ENCODE measurements at regions not wholly inside any gene's neighbourhood (a gene's known extent, or its start where the extent isn't known, plus 50 kb on each side); places are given as distances from the start of the nearest gene placed in this dataset.
"Not testable (repeated sequence)": the region's sequence is repeated elsewhere in the genome, so short reads cannot be mapped to it uniquely, and the experiment has no call there.

DNA sequence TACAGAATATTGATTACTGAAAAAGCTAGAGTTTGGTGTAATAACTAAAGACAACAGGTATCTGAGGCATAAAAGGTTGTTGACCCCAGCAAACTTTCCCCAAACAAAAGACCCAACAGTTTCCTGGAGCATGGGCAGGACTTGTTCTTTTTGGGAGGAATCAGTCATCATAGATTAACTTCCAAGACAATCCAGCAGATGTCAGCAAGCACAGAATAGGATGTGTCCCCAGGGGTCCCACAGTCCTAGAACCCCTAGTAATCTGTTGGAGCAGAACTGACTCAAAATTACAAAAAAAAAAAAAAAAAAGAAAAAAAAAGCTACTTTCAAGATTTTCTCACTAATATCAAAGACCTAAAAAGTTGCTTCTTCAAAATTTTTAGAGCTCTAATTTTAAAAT is 564.7 kb upstream of the SLC39A10 start:
- Histone ChIP-seq H2AFZ (no peak overlapping the region), H3F3A (ENCODE audit: insufficient read depth, low read depth) (no peaks in the 10 kb centered on the region), H3K36me3 (ENCODE audit: low read depth) (no peaks in the 10 kb centered on the region), H4K20me1 (ENCODE audit: insufficient read depth) (no peaks in the 10 kb centered on the region), H3K9me2 (ENCODE audit: insufficient read depth) (no peaks in the 10 kb centered on the region), H3K4me3 (no peak overlapping the region), H3K27ac (no peak overlapping the region), H3K4me1 (replicated peaks; ENCODE audit: insufficient read depth) (no peaks in the 10 kb centered on the region), H3K9me3 (ENCODE audit: insufficient read depth, low read depth) (no peaks in the 10 kb centered on the region), H3K27me3 (ENCODE audit: insufficient read depth, low read depth) (no peaks in the 10 kb centered on the region), H3K79me2 (ENCODE audit: low read depth) (no peaks in the 10 kb centered on the region), H3K4me2 (no peak overlapping the region)
- no TSS peak for BruUV-seq (replicated peaks)
- intact Hi-C loops (cut with micrococcal nuclease; ENCODE audit: unreplicated experiment), result no loop called here
- POLR2A ChIA-PET (ENCODE audit: unreplicated experiment), result interaction anchor here (0.7 kb wide), 1 partner anchor 774 kb away, joined by 4 read pairs; no protein-coding TSS in a partner anchor
- no peak for DNase-seq
- TF ChIP-seq EZH2 (IDR thresholded peaks at IDR 0.05; ENCODE audit: low read depth), result no peak
- TF ChIP-seq, protein P1, sequence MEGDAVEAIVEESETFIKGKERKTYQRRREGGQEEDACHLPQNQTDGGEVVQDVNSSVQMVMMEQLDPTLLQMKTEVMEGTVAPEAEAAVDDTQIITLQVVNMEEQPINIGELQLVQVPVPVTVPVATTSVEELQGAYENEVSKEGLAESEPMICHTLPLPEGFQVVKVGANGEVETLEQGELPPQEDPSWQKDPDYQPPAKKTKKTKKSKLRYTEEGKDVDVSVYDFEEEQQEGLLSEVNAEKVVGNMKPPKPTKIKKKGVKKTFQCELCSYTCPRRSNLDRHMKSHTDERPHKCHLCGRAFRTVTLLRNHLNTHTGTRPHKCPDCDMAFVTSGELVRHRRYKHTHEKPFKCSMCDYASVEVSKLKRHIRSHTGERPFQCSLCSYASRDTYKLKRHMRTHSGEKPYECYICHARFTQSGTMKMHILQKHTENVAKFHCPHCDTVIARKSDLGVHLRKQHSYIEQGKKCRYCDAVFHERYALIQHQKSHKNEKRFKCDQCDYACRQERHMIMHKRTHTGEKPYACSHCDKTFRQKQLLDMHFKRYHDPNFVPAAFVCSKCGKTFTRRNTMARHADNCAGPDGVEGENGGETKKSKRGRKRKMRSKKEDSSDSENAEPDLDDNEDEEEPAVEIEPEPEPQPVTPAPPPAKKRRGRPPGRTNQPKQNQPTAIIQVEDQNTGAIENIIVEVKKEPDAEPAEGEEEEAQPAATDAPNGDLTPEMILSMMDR (conservative IDR thresholded peaks at IDR 0.05), result no peak
- CTCF ChIA-PET, result interaction anchor here (0.7 kb wide), 1 partner anchor 1361 kb away, joined by 3 read pairs; no protein-coding TSS in a partner anchor

DNA sequence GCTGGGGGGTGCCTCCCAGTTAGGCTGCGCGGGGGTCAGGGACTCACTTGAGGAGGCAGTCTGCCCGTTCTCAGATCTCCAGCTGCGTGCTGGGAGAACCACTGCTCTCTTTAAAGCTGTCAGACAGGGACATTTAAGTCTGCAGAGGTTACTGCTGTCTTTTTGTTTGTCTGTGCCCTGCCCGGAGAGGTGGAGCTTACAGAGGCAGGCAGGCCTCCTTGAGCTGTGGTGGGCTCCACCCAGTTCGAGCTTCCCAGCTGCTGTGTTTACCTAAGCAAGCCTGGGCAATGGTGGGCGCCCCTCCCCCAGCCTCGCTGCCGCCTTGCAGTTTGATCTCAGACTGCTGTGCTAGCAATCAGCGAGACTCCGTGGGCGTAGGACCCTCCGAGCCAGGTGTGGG is 584.2 kb upstream of the SLC39A10 start:
- POLR2A ChIA-PET (ENCODE audit: unreplicated experiment); CTCF ChIA-PET; BruUV-seq (replicated peaks): not testable (repeated sequence)

DNA sequence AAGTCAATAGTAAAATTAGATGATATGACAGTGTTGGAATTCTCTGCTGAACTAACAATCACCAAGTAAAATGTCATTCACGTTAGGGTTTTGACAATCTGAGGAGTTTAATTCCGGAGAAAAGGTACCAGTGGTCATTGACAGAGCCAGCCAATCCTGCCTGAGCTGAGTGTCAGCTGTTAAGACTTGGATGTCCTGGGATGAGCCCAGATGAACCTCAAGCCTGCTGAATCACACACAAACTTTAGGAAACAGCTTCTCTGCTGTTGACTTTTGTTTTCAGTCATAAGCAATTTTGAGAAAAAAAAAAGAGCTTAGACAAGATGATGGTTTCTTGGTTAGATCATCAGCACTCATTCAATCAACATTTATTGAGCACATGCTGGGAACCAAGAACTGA is 600.0 kb upstream of the SLC39A10 start:
- H4K20me1 ChIP-seq (ENCODE audit: insufficient read depth), result no peaks in the 10 kb centered on the region
- H3K4me1 ChIP-seq (replicated peaks; ENCODE audit: insufficient read depth), result no peaks in the 10 kb centered on the region
- DNase-seq, result peak in 1 of 2 experiments; percentile 33
- no peaks in the 10 kb centered on the region for H3F3A ChIP-seq (ENCODE audit: insufficient read depth, low read depth)
- H3K27me3 ChIP-seq (ENCODE audit: insufficient read depth, low read depth), result no peaks in the 10 kb centered on the region
- TF ChIP-seq, protein P1 (conservative IDR thresholded peaks at IDR 0.05), result no peak
- TF ChIP-seq EZH2 (IDR thresholded peaks at IDR 0.05; ENCODE audit: low read depth), result no peak
- no peak overlapping the region for H2AFZ ChIP-seq
- no peaks in the 10 kb centered on the region for H3K36me3 ChIP-seq (ENCODE audit: low read depth)
- intact Hi-C loops (cut with micrococcal nuclease; ENCODE audit: unreplicated experiment), result no loop called here
- no peak overlapping the region for H3K27ac ChIP-seq
- no peak overlapping the region for H3K4me3 ChIP-seq
- CTCF ChIA-PET, result no interaction called here
- no TSS peak for BruUV-seq (replicated peaks)
- H3K79me2 ChIP-seq (ENCODE audit: low read depth), result no peaks in the 10 kb centered on the region
- no peak overlapping the region for H3K4me2 ChIP-seq
- H3K9me3 ChIP-seq (ENCODE audit: insufficient read depth, low read depth), result no peaks in the 10 kb centered on the region
- POLR2A ChIA-PET (ENCODE audit: unreplicated experiment), result no interaction called here
- H3K9me2 ChIP-seq (ENCODE audit: insufficient read depth), result no peaks in the 10 kb centered on the region

More for the DNA sequence above, 584.2 kb upstream of the SLC39A10 start:
- H3K4me2 ChIP-seq; H3K9me2 ChIP-seq (ENCODE audit: insufficient read depth); H3K27ac ChIP-seq; H3K4me1 ChIP-seq (replicated peaks; ENCODE audit: insufficient read depth); H4K20me1 ChIP-seq (ENCODE audit: insufficient read depth); H3K4me3 ChIP-seq; H3K79me2 ChIP-seq (ENCODE audit: low read depth); H3K36me3 ChIP-seq (ENCODE audit: low read depth); H3F3A ChIP-seq (ENCODE audit: insufficient read depth, low read depth); intact Hi-C loops (cut with micrococcal nuclease; ENCODE audit: unreplicated experiment); H3K9me3 ChIP-seq (ENCODE audit: insufficient read depth, low read depth); H3K27me3 ChIP-seq (ENCODE audit: insufficient read depth, low read depth); H2AFZ ChIP-seq: not testable (repeated sequence)
- peak in 1 of 2 experiments; percentile 20 for DNase-seq

DNA sequence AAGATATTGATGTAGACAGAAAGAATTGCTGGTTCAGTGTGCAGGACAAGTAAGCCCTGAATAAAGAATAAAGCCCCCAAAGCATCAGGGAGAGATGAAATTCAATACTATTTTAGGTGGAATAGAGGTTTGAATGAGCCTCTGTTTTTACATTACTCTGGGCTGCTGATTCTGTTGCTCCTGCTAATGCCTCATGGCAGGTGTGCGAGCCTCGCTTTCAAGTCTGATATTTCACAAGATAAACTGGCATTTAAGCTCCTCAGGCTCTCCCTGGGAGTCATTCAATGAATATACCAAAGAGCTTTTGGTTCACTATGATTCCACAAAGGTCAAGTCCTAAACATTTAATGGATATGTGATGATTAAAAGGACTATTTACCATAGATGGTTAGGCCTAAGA is 601.0 kb upstream of the SLC39A10 start:
- H3K79me2 ChIP-seq (ENCODE audit: low read depth), result no peaks in the 10 kb centered on the region
- H3K9me2 ChIP-seq (ENCODE audit: insufficient read depth), result no peaks in the 10 kb centered on the region
- H2AFZ ChIP-seq, result no peak overlapping the region
- H3K36me3 ChIP-seq (ENCODE audit: low read depth), result no peaks in the 10 kb centered on the region
- H3K27me3 ChIP-seq (ENCODE audit: insufficient read depth, low read depth), result no peaks in the 10 kb centered on the region
- no peak overlapping the region for H3K4me3 ChIP-seq
- POLR2A ChIA-PET (ENCODE audit: unreplicated experiment), result no interaction called here
- BruUV-seq (replicated peaks), result no TSS peak
- CTCF ChIA-PET, result no interaction called here
- H3K4me1 ChIP-seq (replicated peaks; ENCODE audit: insufficient read depth), result no peaks in the 10 kb centered on the region
- no peak overlapping the region for H3K4me2 ChIP-seq
- TF ChIP-seq, protein P1 (conservative IDR thresholded peaks at IDR 0.05), result no peak
- no peak for TF ChIP-seq EZH2 (IDR thresholded peaks at IDR 0.05; ENCODE audit: low read depth)
- H3K9me3 ChIP-seq (ENCODE audit: insufficient read depth, low read depth), result no peaks in the 10 kb centered on the region
- H3F3A ChIP-seq (ENCODE audit: insufficient read depth, low read depth), result no peaks in the 10 kb centered on the region
- DNase-seq, result no peak
- H4K20me1 ChIP-seq (ENCODE audit: insufficient read depth), result no peaks in the 10 kb centered on the region
- intact Hi-C loops (cut with micrococcal nuclease; ENCODE audit: unreplicated experiment), result no loop called here
- no peak overlapping the region for H3K27ac ChIP-seq

All from PC-9 (cell line).